T1000 (cell line): ENCODE measurements at regions not wholly inside any gene's neighbourhood (a gene's known extent, or its start where the extent isn't known, plus 50 kb on each side); places are given as distances from the start of the nearest gene placed in this dataset.
"Not testable (repeated sequence)": the region's sequence is repeated elsewhere in the genome, so short reads cannot be mapped to it uniquely, and the experiment has no call there.

Source experiments
- DNase-seq: peaks from one replicate; lab custom pipeline; 2025; ENCODE audit warnings: mixed read lengths; lab: John Stamatoyannopoulos, UW

DNA sequence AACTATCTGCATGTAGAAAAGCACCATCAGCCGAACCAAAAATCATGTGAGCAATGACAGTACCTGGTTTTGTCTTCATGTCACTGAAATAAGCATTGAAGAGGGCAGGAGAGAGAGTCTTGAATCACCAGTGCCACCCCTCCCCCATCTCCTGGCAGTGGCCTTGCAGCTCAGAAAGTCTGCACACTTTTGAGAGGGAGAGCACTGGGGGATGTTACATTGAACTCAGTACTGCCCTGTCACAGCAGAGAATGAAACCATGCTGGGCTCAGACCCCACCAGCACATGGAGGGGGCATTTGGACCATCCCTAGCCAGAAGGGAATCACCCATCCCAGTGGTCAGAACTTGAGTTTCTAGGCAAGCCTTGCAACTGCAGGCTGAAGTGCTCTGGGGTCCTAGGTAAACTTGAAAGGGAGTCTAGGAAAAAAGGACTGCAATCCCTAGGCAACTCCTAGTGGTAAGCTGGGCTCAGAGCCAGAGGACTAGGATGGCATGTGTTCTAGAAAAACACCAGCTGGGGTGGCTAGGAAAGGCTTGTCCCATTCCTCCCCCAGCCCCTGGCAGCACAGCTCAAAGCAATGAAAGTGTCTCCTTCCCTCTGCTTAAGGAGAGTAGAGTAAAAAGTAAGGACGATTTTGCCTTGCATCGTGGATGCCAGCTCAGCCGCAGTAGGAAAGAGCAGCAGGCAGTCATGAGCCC is 259.9 kb upstream of the MYT1L start:
- no peak for DNase-seq

DNA sequence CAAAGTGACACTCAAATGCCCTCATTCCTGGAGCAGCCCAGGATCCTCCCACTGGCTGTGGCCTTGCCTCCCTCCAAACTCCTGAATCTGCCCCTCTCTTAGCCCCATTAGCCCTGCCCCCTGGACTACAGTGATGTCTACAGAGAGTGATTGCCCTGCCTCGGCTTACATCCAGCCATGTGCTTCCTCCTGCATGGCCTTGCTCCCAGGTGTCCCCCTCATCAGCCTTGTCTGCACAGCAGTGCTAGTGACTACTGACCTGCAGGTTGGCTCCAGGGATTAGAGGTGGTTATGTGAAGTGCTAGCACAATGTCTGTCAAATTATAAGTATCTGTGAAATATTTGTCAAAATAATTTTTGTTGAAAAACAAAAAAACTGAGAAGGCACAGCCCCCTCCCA is 259.1 kb upstream of the MYT1L start:
- DNase-seq = no peak

DNA sequence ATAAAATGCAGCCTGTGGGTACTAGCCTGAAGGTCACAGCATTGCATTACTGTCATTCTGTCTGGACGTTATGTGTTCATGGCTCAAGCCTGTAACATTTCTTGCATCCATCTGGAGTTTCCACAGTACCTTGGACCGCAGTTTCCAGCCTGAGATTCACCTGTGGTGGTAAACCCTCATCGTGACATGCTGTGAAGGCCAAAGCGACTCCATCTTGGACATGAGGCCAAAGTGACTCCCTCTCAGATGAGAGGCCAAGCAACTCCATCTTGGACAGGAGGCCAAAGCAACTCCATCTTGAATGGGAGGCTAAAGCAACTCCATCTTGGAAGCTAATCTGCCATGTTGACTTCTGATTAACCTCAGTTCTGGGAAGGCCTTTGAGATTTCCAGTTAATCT is 257.7 kb upstream of the MYT1L start:
- no peak for DNase-seq

DNA sequence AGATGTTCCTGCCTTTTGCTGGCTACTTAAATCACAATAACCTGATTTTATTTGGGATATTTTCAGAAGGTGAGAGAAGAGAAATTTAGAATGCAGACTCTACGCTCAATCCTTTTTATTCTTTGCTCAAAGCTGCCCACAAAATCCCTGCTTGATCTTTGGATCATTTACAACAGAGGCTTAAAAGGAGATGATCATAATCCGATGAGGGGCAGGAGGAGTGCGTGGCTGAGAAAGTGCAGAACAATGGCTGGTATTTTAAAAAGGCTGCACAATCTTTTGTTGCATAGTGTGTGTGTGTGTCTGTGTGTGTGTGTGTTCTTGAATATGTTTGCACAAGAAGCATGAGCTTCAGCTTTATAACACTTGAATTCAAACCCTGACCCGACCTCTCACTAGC is 256.3 kb upstream of the MYT1L start:
- no peak for DNase-seq

DNA sequence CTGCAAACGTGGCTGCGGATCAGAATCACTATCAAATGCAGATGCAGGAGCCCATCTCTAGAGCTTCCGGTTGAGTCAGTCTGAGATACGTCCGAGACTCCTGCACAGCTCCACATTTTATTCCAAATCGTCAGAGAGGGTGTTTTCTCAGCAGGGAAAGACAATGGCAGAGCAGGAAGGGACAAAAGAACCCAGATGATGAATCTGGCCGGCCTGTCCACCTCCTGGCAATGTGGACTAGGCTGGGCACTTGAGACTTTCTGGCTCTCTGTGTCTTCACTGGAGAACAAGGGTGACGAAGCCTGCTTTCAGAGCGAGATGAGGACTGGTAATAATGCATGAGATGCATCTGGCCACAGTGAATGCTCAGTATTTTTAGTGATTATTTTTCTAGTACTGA is 255.9 kb upstream of the MYT1L start:
- no peak for DNase-seq

DNA sequence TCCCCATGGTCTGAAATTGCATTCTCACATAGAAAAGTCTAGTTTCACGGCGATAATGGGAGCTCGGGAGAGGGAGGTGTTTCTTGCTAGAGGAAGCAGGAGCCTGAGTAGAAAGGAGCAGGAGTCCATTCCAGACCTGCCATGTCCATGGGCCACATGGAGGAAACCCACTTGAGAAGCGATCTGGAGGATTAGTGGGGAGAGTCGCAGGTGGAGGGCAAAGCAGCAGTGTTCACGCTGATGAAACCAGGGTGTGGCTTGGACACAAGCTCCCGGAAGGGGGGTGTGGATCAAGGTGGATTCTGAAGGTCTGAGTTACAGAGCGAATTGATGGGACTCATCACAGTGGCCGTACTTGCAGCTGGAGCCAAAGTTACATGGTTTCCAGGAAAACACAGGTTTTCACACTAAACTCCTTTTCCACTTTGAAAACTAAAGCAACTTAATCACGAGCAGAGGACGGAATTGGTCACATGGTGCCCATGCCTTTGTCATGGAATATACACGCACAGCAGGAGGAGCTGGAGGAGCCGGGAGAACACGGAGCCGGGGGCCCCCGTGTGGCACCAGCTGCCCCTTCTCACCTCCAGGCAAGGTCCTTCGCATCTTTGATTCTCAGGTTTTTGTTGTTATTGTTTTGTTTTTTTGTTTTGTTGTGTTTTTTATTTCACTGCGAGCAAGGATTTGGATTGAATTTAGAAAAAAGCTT is 255.1 kb upstream of the MYT1L start:
- DNase-seq = no peak

DNA sequence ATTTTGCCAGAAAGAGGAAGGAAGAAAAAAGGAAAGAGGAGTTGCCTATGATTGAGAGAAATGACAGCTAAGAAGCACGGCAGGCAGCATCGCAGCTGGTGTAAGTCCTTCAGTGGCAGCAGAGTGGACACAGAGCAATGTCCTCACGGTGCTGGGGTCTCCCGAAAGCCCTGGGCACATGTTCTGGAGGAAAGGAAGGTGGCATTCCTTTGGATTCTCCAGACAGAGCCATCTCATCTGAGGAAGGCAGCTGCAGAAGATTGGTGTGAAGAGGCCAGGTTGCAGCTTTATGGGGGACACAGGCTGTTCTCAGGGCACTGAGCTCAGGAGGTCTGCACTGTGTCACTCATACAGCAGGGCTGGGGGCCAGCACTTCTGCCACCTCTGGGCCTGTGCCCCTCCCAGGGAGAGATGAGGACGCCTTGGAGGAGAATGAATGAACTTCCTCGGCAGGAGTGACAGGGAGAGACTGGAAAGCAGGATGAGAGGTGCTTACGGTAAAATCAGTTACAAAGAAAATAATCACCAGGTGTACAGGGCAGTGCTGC is 252.0 kb upstream of the MYT1L start:
- no peak for DNase-seq

DNA sequence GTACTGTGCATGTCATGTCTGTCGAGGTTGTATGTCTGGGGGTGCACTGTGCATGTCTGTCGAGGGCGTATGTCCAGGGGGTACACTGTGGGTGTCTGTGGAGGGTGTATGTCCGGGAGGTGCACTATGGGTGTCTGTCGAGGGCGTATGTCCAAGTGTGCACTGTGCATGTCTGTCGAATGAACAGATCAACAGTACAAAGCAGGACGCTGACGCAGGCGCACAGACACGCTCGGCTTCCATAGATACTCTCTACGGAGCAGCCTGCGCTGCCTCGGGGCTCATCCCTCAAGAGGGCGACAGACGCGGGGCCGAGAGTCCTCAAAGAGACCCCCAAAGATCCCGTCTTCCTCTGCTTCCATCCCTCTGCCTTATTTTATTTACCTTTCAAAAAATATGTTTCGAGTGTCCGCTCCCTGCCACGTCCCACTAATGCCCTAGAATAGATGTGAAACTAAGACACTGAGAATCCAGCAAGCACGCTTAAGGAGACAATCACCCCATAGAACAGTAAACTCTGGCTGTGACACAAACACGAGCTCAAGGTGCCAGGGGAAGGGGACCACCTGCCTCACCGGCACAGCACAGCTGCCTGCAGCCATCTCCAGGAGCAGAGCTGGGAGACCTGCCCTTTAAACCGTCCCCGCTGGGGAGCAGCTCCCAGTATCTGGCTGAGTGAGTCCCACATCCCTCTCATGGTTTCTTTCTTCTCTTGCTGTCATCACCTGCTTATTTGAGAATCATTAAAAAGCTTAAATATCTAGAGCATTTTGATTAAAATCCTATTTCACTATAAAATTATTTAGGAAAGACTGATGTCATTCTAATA is 250.5 kb upstream of the MYT1L start:
- no peak for DNase-seq

DNA sequence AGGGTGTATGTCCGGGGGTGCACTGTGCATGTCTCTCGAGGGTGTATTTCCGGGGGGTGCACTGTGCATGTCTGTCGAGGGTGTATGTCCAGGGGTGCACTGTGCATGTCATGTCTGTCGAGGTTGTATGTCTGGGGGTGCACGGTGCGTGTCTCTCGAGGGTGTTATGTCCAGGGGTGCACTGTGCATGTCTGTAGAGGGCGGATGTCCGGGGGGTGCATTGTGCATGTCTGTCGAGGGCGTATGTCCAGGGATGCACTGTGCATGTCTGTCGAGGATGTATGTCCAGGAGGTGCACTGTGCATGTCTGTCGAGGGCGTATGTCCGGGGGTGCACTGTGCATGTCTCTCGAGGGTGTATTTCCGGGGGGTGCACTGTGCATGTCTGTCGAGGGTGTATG is 249.8 kb upstream of the MYT1L start:
- DNase-seq = not testable (repeated sequence)

DNA sequence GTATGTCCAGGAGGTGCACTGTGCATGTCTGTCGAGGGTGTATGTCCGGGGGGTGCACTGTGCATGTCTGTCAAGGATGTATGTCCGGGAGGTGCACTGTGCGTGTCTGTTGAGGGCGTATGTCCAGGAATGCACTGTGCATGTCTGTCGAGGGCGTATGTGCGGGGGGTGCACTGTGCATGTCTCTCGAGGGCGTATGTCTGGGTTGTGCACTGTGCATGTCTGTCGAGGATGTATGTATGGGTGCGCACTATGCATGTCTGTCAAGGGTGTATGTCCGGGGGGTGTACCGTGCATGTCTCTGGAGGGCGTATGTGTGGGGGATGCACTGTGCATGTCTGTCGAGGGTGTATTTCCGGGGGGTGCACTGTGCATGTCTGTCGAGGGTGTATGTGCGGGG is 249.3 kb upstream of the MYT1L start:
- DNase-seq = no peak

DNA sequence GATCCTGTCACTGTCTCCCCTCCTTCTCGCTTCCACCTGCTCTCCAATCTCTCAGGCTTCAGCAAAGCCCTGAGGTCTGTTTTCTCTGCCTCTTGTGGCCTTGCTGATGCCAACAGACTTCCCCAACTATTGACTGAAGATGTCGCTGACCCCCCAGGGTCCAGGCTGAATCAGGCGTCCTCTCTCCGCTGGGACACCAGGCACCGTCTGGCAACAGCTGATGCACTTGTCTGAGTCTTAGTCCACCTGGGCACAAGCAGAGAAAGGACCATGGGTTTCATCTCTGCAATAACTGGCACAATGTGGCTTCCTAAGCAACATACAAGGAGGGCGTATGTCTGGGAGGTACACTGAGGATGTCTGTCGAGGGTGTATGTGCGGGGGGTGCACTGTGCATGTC is 248.7 kb upstream of the MYT1L start:
- no peak for DNase-seq

DNA sequence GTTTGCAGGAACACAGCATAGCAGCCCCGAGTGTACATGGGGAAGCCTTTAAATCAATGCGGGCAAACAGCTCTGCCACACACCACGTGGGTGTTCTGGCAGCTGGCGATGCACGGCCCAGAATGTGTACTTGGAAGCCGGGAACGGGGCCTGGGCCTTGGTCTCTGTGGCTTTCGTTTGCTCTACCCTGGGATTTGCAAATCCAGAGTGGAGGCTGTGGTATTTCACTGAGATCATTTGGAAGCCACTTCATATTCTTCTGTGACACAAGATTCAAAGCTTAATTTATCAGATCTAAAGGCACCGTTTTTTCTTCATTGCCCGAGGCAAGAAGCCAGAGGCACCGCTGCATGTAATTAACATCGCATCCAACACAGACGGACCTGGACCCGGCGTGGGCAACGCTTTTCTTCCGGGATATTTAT is 246.3 kb upstream of the MYT1L start:
- no peak for DNase-seq

DNA sequence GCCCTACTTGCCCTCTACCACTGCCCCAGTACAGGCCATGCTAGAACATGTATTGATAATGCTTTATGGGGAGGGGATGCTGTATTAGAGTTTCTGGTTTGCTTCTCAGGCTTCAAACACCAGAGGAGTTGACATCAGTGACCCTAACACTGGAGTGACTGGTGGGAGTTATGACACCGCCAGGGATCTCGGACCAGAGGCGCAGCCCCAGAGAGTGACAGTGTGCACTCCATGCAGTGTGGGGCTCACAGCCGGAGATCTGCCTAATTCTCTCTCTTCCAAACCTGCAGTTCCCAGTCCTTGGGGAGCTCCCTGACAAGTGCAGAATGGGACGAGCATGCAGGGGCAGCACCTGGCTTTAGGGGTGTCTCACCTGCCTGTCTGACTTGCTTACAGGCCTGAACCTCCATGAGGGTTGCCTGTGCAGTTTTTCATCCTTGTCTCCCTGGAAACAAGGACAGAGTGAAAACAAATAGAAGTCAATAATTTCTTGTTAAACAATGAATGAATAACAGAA is 244.9 kb upstream of the MYT1L start:
- no peak for DNase-seq

DNA sequence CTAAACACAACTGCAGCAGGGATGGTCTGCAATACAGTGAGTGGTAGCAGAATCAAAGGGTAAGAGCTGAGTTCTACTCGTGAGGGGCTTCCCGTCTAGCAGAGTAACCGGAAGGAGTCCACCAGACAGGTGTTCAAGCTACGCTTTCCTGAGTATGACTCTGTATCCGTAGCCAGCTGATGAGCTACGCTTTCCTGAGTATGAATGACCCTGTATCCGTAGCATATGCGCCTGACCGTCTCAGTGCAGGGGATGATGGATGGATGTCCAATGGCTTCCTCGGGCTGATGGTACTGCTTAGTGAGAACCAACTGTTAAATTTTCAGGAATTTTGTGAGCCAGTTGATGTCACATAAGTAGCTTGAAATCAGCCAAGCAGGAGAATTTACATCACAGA is 244.1 kb upstream of the MYT1L start:
- DNase-seq = no peak

DNA sequence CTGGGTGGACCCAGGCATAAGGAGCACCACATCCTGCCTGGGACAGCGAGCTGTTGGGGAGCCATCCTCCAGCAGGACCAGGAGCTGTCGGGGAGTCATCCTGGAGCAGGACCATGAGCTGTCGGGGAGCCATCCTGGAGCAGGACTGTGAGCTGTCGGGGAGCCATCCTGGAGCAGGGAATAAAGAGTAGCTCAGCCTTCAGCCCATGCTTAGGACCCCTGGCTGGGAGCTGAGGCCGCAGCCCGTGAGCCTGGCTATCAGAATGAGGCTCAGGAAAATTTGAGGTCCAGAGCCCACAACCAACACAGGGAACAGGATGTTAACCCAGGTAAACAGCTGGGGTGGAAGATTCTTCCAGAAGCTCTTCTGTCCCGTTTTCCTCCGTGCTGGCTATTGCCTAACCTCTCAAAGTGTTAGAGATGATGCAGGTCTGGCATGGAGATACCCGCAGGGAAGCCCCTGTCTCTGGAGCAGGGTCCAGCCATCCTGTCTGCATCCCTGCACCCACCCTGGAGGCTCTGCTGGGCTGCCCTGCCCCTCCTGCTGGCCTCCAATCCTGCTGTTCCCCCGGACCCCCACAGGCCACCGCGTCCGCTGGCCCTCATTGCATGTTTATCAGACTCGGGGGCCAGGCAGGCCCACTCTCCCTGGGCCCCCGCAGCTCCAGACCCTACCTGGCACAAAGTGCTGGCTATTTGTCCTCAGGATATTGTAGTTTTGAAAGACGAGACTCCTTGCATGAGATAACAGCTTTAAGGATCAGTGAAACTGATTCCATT is 243.5 kb upstream of the MYT1L start:
- DNase-seq = no peak

DNA sequence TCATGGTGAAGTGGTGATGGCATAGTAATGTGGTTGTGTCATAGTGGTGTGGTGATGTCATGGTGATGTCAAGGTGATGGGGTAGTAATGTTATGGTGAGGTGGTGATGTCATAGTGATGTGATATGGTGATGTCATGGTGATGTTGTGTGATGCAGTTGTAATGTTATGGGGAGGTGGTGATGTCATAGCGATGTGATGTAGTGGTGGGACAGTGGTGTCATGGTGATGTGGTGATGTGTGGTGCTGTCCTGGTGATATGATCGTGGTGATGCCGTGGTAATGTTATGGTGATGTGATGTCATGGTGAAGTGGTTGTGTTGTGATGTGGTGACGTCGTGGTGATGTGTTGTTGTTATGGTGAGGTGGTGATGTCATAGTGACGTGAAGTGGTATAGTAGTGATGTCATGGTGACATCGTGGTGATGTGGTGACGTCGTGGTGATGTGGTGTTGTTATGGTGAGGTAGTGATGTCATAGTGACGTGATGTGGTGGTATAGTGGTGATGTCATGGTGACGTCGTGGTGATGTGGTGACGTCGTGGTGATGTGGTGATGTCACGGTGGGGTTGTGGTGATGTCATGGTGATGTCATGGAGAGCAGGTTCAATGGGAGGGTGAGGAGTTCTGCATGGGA is 242.7 kb upstream of the MYT1L start:
- peak; percentile 12 for DNase-seq

DNA sequence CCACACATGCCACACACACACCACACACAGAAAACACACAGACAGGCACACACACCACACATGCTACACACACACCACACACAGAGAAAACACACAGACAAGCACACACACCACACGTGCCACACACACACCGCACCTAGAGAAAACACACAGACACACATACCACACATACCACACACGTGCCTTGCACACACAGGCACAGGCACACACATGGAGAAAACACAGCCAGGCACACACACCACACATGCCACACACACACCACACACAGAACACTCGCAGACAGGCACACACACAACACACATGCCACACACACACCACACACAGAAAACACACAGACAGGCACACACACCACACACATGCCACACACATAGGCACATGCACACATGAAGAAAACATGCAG is 242.1 kb upstream of the MYT1L start:
- no peak for DNase-seq

DNA sequence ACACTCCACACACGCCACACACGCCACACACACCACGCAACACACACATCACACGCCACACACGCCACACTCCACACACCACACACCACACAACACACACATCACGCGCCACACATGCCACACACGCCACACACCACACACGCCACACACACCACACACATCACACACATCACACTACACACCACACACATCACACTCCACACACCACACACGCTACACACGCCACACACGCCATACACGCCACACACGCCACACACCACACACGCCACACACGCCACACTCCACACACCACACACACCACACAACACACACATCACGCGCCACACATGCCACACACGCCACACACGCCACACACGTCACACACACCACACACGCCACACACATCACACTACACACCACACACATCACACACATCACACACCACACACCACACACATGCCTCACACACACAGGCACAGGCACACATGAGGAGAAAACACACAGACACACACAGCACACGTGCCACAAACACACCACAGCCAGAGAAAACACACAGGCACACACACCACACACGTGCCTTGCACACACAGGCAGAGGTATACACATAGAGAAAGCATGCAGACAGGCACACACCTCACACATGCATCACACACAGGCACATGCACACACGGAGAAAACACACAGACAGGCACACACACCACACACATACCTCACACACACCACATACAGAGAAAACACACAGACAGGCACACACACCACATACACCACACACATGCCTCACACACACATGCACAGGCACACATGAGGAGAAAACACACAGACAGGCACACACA is 241.5 kb upstream of the MYT1L start:
- DNase-seq = no peak

DNA sequence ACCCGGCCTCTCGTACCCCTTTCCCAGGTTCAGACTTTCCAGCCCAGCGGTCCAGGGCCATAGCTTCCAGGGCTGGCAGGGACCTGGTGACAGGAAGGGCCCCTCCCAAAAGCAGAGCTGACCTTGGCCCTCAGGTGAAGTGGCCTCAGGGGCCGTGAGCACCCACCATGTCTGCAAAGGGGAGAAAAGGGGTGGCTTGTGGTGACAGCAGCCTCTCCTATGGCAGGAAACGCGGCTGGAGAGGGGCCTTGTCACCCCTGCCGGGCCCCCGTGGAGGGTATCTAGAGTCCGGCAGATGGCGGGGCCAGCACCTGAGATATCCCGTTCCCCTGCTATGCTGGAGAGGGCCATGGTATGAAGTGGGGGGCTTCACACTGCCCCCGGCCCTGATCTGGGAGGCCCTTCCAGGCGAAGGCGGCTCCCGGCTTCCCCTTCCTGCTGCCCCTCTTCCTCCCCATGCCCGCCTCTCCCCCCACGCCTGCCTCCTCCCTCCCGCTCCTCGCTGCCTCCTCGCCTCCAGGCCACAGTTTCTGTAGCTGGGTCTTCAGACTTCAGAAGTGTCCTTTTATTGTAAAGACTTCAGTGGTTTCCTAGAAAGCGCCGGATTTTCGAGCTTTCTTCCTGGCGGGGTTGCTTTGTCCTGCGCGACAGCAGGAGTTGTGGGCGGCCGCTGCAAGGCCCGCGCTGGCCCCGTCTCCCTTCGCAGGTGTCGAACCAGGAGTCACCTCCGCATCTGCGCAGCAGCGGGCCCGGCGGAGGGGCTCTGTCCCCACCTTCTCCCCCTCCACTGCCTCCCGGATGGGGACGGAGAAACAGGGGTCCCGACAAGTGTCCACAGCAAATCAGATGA is 240.5 kb upstream of the MYT1L start:
- no peak for DNase-seq
